Thymus (tissue), 11 donors: ENCODE measurements at regions not wholly inside any gene's neighbourhood (a gene's known extent, or its start where the extent isn't known, plus 50 kb on each side); places are given as distances from the start of the nearest gene placed in this dataset.

Experiments
- DNase-seq, 9 donors: peaks; one replicate each; pipeline ENCODE4 v3.0.0-alpha.2; 2013; ENCODE audit warnings: low spot score in 9 of 9, low read depth in 6 of 9, missing footprints in 1 of 9
- H3K27ac ChIP-seq, 2 donors: one replicate each; pipeline ENCODE4 v1.5.1; 2013; ENCODE audit warnings: control low read depth in 1 of 2, low read depth in 1 of 2, low read length in 1 of 2, mild to moderate bottlenecking in 1 of 2, moderate library complexity in 1 of 2
- H3K27me3 ChIP-seq, 2 donors: one replicate each; pipeline ENCODE4 v1.5.1; 2013; ENCODE audit warnings: low read length in 1 of 2; ENCODE audit not compliant: control insufficient read depth in 2 of 2, insufficient read depth in 1 of 2
- H3K36me3 ChIP-seq, 2 donors: one replicate each; pipeline ENCODE4 v1.5.1; 2013; ENCODE audit warnings: low read length in 1 of 2, mild to moderate bottlenecking in 1 of 2, moderate library complexity in 1 of 2; ENCODE audit not compliant: control insufficient read depth in 2 of 2, insufficient read depth in 2 of 2
- H3K4me1 ChIP-seq, 2 donors: one replicate each; pipeline ENCODE4 v1.5.1; 2013; ENCODE audit warnings: low read length in 2 of 2; ENCODE audit not compliant: control insufficient read depth in 2 of 2, insufficient read depth in 2 of 2
- H3K4me3 ChIP-seq, 2 donors: one replicate each; pipeline ENCODE4 v1.5.1; 2013; ENCODE audit warnings: low read length in 2 of 2, control low read depth in 1 of 2, mild to moderate bottlenecking in 1 of 2
- H3K9me3 ChIP-seq, 2 donors: one replicate each; pipeline ENCODE4 v1.5.1; 2013; ENCODE audit warnings: low read length in 1 of 2, mild to moderate bottlenecking in 1 of 2; ENCODE audit not compliant: control insufficient read depth in 2 of 2, insufficient read depth in 1 of 2
- WGBS: extraction: QIAGEN DNeasy Blood & Tissue Kit; methylation state at CpG from one replicate; pipeline ENCODE4 v1.1.7; 2013; 5-methylcytosine and 5-hydroxymethylcytosine counted together
- donor health status: healthy.

DNA sequence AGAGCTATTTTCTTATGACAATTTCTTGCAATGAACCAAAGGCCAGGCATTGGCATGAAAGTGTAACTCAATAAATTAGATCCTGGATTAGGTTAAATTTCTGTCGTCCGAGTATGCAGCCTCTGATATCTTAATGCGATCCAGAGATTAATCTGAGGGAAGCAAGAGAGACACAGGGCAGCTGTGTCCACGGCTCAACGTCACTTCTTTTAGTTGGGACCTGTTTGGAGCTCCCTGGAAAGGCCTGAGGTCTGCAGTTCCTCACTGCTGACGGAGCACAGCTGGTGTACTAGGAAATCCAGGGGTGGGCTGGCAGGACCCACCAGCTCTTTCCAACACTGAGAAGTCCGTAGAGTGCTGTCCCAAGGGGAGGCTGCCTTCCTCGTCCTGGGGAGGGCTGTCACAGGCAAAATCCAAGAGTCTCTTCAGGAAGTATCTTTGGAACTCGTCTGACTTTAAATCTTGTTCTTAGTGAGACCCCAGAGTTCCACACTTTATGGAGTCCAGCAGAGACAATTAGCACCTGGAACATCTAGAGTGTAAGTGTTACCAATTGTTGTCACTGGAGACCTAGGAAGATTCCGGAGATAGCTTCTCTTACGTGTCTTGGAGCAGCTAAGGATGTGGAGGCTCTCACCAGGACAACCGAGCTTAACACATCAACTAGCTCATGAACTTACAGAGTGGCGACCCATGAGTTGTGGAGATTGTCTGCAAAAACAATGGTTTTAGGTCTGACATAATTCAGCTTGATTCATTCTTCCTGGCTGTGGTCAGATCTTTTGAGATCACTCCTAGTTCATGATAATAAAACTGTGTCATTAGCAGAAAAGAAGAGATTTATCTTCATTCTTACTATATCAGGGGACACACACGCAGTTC is 173.7 kb downstream of the ACKR3 start:
- no peak for DNase-seq
- 76% methylated on average over 14 of the region's 14 CpGs for WGBS
- Histone ChIP-seq H3K4me1 (peaks cover 0 to 1% of the 10 kb centered on the region in 2 donors), H3K27me3 (no peaks in the 10 kb centered on the region), H3K9me3 (no peaks in the 10 kb centered on the region), H3K27ac (no peak overlapping the region), H3K4me3 (no peak overlapping the region), H3K36me3 (no peaks in the 10 kb centered on the region)

DNA sequence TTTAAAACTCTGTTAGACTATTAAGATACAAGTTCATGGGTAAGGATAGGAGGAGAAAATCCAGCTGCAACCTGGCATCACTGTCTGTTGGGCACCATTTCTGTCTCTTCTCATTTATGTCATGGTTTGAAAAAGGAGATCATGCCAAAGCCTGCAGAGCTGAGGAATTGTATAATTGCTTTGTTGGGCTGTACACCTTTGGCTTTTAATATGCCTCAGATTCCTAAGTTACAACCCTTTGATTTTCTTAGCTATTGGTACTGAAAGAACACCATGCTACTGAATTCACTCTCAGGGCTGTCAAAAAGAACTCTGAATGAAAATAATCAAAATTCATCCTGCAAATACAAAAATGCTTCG is 174.3 kb downstream of the ACKR3 start:
- Histone ChIP-seq H3K27ac (no peak overlapping the region), H3K4me1 (peaks cover 0 to 4% of the 10 kb centered on the region in 2 donors), H3K36me3 (no peaks in the 10 kb centered on the region), H3K27me3 (no peaks in the 10 kb centered on the region), H3K4me3 (no peak overlapping the region), H3K9me3 (no peaks in the 10 kb centered on the region)
- DNase-seq: no peak
- 78% methylated on average over 1 of the region's 1 CpG for WGBS

DNA sequence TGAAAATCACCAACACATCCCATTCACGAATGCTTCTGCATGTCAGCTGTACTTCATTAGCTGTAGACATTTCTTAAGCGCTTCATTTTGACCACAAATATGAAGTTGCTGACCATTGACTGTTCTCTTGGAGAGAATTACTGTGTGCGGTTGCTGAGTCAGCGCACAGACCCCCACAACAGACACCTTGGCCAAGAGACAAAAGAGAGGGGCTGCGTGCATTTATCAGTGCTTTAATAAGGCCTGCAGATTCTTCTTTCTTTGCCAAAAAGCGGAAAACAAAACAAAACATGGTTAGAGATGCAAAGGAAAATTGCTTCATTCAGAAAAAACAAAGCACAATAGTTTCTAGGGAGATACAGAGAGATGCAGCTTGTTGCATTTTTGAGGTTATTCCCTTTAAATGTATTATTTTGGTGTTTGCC is 174.7 kb downstream of the ACKR3 start:
- 90% methylated on average over 6 of the region's 6 CpGs for WGBS
- Histone ChIP-seq H3K9me3 (no peaks in the 10 kb centered on the region), H3K4me3 (no peak overlapping the region), H3K4me1 (peaks cover 0 to 4% of the 10 kb centered on the region in 2 donors), H3K27ac (no peak overlapping the region), H3K36me3 (no peaks in the 10 kb centered on the region), H3K27me3 (no peaks in the 10 kb centered on the region)
- no peak for DNase-seq

DNA sequence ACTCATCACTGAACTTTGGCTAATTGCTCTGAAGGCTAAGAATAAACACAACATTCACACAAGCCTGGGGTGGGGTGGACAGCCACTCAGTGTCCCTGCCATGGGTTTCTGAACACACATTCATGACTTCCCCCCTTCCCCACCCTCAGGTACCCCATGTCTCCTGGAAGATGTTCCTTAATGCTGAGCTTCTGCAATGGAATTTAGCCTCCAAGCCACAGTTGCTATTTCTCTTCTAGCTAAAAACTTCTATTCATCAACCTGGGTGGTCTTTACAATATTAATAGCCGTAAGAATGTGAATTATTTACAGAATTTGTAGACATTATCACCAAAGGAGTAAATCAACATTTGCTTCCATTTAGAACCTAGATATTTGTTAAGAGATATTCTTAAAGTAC is 175.1 kb downstream of the ACKR3 start:
- Histone ChIP-seq H3K4me3 (no peak overlapping the region), H3K4me1 (peaks cover 0 to 4% of the 10 kb centered on the region in 2 donors), H3K9me3 (no peaks in the 10 kb centered on the region), H3K27me3 (no peaks in the 10 kb centered on the region), H3K27ac (no peak overlapping the region), H3K36me3 (no peaks in the 10 kb centered on the region)
- no peak for DNase-seq
- WGBS: 96% methylated on average over 1 of the region's 1 CpG

DNA sequence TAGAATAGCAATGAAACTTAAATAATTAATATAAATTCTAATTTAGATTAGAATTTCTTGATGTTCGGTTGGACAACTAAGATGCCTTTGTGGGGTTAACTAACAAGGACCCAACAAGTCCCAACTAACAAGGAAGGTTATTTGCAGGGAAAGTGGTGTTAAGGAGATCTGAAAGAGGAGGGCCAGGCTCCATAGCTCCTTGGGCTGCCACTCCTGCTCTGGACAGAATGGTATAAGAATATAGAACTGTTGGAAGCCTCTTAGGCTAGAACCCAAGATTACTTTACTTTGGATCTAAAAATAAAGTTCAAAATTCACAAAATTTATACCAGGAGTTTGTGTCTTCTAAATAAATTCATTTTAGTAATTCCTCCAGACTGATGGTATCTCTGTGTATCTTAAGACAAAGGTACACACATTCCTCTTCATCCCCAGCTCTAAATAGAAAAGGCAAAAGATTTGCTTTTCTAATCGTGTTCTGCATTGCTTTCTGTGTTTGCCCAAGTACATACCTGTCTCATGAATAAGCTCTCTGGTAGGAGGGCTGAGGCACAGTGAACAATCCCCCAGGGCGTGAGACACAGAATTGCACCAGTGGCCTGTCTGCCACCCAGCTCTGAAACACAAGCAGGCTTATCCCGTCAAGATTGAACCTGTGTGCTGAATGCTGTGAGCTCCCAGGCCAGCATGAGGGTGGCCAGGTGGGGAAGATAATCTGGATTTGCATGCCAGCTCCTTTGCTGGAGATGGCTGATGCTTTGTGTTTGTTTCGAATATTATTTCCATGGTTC is 176.0 kb downstream of the ACKR3 start:
- Histone ChIP-seq H3K36me3 (no peaks in the 10 kb centered on the region), H3K4me1 (peaks cover 0 to 4% of the 10 kb centered on the region in 2 donors), H3K27ac (no peak overlapping the region), H3K27me3 (no peaks in the 10 kb centered on the region), H3K9me3 (no peaks in the 10 kb centered on the region), H3K4me3 (no peak overlapping the region)
- no peak for DNase-seq
- 88% methylated on average over 5 of the region's 5 CpGs for WGBS

DNA sequence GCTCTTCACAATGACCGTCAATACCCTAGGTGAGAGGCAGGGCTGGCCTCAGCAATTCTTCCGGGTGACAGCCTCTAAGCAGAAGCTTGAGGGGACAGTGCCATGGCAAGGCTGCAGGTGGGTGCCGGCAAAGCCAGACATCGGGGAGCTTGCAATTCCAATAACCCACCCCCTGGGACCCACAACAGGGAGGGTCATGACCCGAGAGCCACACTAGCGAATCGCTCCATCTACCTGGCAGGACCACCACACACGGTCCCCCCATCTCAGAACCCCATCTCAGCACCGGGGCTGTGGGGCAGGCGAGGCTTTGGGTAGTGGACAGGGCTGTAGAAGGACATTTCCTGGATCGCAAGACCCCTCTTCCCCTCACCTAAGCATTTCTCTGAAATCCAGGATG is 177.2 kb downstream of the ACKR3 start:
- no peak for DNase-seq
- H3K9me3 ChIP-seq: no peaks in the 10 kb centered on the region
- no peaks in the 10 kb centered on the region for H3K36me3 ChIP-seq
- H3K27ac ChIP-seq: no peak overlapping the region
- no peaks in the 10 kb centered on the region for H3K27me3 ChIP-seq
- no peak overlapping the region for H3K4me3 ChIP-seq
- 95% methylated on average over 11 of the region's 11 CpGs for WGBS
- H3K4me1 ChIP-seq: peaks cover 0 to 4% of the 10 kb centered on the region in 2 donors

GRCh38 chr2:236747426-236747825 is 177.8 kb downstream of the ACKR3 start:
- WGBS: 96% methylated on average over 7 of the region's 7 CpGs
- H3K4me3 ChIP-seq: no peak overlapping the region
- peaks cover 0 to 4% of the 10 kb centered on the region in 2 donors for H3K4me1 ChIP-seq
- no peak for DNase-seq
- no peak overlapping the region for H3K27ac ChIP-seq
- no peaks in the 10 kb centered on the region for H3K27me3 ChIP-seq
- H3K36me3 ChIP-seq: no peaks in the 10 kb centered on the region
- H3K9me3 ChIP-seq: no peaks in the 10 kb centered on the region

DNA sequence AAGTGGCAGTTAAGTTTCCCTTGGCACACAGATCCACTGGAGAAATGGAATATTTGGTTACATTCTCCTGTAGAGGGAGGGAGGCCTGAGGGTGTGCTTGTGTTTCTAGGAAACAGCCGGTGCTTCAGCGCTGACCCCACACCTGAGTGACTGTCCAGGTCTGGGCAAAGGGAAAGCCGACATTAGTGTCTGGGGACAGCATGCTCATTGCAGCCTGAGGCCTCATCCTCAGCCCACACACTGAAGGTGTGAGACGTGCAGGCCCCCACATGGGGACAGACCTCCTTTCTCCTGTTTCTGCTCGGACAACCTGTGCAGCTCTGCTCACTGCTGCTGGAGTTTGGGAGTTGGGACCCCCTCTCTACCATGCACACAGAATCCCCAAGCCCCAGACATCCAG is 178.3 kb downstream of the ACKR3 start:
- H3K4me1 ChIP-seq: peaks cover 0 to 4% of the 10 kb centered on the region in 2 donors
- DNase-seq: no peak
- H3K9me3 ChIP-seq: no peaks in the 10 kb centered on the region
- H3K27ac ChIP-seq: no peak overlapping the region
- H3K27me3 ChIP-seq: no peaks in the 10 kb centered on the region
- H3K4me3 ChIP-seq: no peak overlapping the region
- H3K36me3 ChIP-seq: no peaks in the 10 kb centered on the region
- WGBS: 95% methylated on average over 5 of the region's 5 CpGs

GRCh38 chr2:236748385-236748784 is 178.8 kb downstream of the ACKR3 start:
- H3K36me3 ChIP-seq: no peaks in the 10 kb centered on the region
- no peak overlapping the region for H3K4me3 ChIP-seq
- H3K9me3 ChIP-seq: no peaks in the 10 kb centered on the region
- no peak for DNase-seq
- H3K27ac ChIP-seq: no peak overlapping the region
- no peaks in the 10 kb centered on the region for H3K27me3 ChIP-seq
- H3K4me1 ChIP-seq: peaks cover 0 to 4% of the 10 kb centered on the region in 2 donors
- 92% methylated on average over 9 of the region's 9 CpGs for WGBS
